GM13976 (cell line): ENCODE measurements at regions not wholly inside any gene's neighbourhood (a gene's known extent, or its start where the extent isn't known, plus 50 kb on each side); places are given as distances from the start of the nearest gene placed in this dataset.
"Not testable (repeated sequence)": the region's sequence is repeated elsewhere in the genome, so short reads cannot be mapped to it uniquely, and the experiment has no call there.

ENCODE experiments used
- DNase-seq: peaks from one replicate; pipeline ENCODE4 v3.0.0; 2012; ENCODE audit warnings: low spot score
- CTCF ChIP-seq: IDR thresholded peaks from 2 replicates; pipeline ENCODE4 v1.5.1; 2012; ENCODE audit warnings: borderline replicate concordance, mild to moderate bottlenecking; ENCODE audit not compliant: insufficient read depth; ENCODE audit errors: extremely low read depth, missing control alignments, control extremely low read depth
- in situ Hi-C: fragments of 300-500 bp; cut with MboI; formaldehyde crosslinking; loops from one replicate; pipeline ENCODE4 v1.12.0; 2022; ENCODE audit warnings: low sequenced_read_pairs, mixed read lengths, inconsistent platforms; ENCODE audit not compliant: unreplicated experiment

GRCh38 chr14:106083082-106083481 lies 556.7 kb downstream of the TMEM121 start:
- in situ Hi-C loops: no loop called here
- no peak for DNase-seq
- no peak for TF ChIP-seq CTCF

- no peak for DNase-seq
- TF ChIP-seq CTCF: no peak
- in situ Hi-C loops: no loop called here
These were observed 561.5 kb downstream of the TMEM121 start for GRCh38 chr14:106087837-106088236.

- in situ Hi-C loops, DNase-seq: not testable (repeated sequence)
These were observed 562.5 kb downstream of the TMEM121 start for GRCh38 chr14:106088860-106089259.

- peak; percentile 41 for DNase-seq
- in situ Hi-C loops: no loop called here
These were observed 568.3 kb downstream of the TMEM121 start for GRCh38 chr14:106094654-106095189.

GRCh38 chr14:106107703-106108102 lies 581.3 kb downstream of the TMEM121 start:
- DNase-seq: no peak
- no peak for TF ChIP-seq CTCF
- in situ Hi-C loops: no loop called here

More at GRCh38 chr14:106094654-106095189, 568.3 kb downstream of the TMEM121 start:
- peak; percentile 72 for TF ChIP-seq CTCF

- TF ChIP-seq CTCF: no peak
- in situ Hi-C loops: no loop called here
These were observed 583.0 kb downstream of the TMEM121 start for GRCh38 chr14:106109337-106109736.

GRCh38 chr14:106115401-106115800 lies 589.0 kb downstream of the TMEM121 start:
- no peak for DNase-seq
- TF ChIP-seq CTCF: no peak
- in situ Hi-C loops: no loop called here

More at GRCh38 chr14:106109337-106109736, 583.0 kb downstream of the TMEM121 start:
- no peak for DNase-seq

GRCh38 chr14:106116339-106116930 lies 590.1 kb downstream of the TMEM121 start:
- in situ Hi-C loops, DNase-seq: not testable (repeated sequence)
